ENCODE measurements at regions not wholly inside any gene's neighbourhood (a gene's known extent, or its start where the extent isn't known, plus 50 kb on each side); places are given as distances from the start of the nearest gene placed in this dataset.

GRCh38 chr11:87889126-87889525, 286.1 kb downstream of the RAB38 start:
- TF ChIP-seq CTCF (IDR thresholded peaks at IDR 0.05) (no peak), EP300 (IDR thresholded peaks at IDR 0.05) (no peak), POLR2A (IDR thresholded peaks at IDR 0.05) (no peak)

All from ovary (tissue), 3 donors.